ENCODE measurements at regions not wholly inside any gene's neighbourhood (a gene's known extent, or its start where the extent isn't known, plus 50 kb on each side); places are given as distances from the start of the nearest gene placed in this dataset.

DNA sequence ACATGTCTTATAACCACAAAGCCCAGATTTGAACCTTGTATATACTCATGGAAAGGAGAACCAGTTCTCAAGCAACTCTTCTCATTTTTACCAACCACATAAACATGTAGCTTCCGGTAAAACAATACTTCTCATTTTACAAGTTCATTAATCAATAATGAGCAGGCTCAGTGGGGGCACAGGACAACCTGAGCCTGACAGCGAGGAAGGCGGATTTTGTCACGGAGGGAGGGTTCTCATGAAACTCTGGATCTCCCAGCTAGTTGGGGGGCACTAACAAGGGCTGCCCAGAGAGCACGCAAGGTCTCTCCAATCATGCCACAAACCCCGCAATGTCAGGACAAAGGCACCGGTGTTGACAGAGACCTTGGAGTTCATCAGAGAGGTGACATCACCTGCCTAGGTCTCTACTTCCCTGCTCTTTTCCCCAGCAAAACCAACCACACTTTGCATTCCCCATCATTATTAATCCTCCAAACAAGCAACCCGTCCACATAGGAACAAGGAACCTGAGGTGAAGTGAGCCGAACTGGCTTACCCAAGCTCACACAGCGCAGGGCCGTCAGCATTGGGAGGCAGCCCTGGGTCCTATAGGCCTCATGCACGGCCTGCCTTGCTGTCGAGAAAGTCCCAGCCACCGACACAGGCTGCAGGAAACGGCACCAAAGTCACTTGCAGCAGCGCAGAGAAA, 192.1 kb upstream of the KLF14 start:
- DNase-seq (ENCODE audit: low read depth in 1 of 2, low spot score in 1 of 2): no peak

DNA sequence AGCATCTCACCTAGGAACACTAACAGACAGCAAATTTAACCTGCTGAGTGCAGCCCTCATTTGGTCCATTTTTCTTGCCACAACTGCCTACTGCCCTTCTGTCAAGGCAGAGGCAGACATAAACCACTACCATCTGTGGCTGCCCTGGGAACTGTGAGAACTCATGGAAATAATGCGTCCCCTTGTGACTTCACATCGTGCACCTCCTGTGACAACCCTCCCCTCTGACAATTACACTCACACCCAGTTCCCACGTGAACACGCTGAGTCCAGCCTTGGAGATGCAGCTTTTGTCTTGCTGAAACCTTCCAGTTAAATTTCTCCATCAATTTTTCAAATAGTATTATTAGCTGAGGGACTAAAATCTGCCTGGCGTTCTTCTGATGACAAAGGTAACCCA, 193.1 kb upstream of the KLF14 start:
- no peak for DNase-seq (ENCODE audit: low read depth in 1 of 2, low spot score in 1 of 2)

DNA sequence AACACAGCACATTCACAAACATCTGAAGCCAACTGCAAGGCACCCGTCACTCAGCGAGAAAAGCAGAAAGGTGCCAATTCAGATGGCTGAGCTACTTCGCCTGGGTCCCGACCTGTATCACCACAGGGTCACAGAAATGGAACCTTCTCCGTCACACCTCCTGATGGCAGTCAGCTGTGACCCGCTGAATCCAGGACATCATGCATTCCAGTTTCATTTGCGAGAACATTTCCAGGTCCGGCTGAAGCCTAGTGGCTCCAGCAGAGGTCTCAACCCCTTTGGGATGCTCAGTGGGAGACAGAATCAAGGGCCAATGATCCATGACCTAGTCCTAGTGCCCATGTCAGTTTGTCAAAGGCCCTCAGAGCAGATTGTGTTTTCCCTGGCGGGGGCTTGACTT, 193.6 kb upstream of the KLF14 start:
- no peak for DNase-seq (ENCODE audit: low read depth in 1 of 2, low spot score in 1 of 2)

DNA sequence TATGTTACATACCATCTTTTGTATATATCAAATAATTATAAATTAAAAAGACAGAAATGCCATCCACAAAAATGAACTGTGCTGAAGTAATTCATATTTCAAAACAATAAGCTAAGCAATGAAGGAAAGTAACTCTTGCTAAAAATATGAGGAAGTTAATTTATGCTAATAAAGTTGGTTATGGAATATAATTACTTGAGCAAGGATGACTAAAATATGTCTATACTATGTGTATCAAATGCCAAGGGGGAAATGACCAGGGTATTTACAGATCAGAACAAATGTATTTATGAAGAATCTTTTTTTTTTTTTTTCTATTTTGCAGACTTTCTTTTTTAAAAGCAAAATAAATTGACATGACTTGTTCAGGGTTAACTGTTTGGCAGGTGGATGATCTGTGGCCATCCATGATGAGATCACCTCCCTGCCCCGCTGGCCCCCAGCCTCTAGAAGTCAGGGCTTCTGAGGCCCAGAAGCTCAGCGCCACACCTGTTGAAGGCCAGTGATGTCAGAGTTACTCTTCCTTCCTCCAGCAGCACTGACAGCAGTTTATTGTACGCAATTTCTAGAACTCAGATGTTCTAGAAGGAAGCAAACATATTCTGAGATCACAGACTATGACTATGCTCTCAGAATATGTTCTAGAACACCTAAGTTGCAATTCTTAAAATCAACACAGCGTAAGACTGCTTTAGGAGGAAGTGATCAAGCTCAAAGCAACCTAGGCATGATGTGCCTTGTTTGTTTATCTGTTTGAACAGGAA, 196.1 kb upstream of the KLF14 start:
- DNase-seq (ENCODE audit: low read depth in 1 of 2, low spot score in 1 of 2): no peak

DNA sequence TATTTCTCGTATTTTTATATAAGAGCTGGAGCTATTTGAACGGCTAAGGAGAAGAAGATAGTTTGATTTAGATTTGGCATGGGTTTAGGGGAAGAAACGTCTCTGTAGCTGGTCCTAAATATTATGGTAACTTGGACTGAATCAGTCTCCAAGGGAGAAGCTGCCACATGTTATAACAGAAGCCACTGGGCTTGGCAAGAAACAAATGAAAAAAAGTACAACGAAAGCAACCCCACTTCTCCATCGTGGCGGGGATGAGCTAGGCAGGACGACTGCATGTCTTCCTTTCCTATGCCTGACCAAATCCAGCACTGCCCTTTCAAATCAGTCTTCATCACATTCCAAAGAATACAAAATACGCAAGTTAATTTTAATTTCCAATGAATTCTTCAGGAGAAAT, 196.7 kb upstream of the KLF14 start:
- no peak for DNase-seq (ENCODE audit: low read depth in 1 of 2, low spot score in 1 of 2)

DNA sequence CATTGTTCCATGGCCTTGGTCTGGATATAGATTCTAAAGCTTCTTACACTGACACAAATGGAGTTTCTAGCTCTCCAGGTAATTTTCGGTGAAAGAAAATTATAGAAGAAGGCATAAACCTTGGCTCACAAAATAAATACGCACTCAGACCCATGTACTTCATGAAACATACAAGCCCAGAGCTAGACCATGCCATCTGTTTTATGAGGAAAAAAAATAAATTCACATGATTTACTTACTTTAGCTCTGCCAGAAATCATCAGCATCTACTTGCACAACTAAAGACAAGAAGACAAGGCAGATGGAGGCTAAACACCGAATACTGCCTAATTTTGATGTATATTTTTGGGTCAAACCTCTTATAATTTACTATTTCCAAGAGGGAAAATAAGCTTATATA, 197.4 kb upstream of the KLF14 start:
- no peak for DNase-seq (ENCODE audit: low read depth in 1 of 2, low spot score in 1 of 2)

DNA sequence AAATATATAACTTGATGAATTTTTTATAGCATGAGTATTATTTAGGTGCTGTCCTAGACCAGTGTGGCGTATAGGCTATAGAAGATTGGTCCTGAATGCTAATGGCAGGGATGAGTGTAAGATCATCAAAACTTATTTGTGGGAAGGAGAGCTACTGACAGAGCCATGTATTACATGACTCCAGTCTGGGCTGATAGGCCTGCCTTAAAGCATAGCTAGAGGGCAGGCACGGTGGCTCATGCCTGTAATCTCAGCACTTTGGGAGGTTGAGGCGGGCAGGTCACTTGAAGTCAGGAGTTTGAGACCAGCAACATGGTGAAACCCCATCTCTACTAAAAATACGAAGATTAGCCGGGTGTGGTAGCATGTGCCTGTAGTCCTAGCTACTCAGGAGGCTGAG, 198.1 kb upstream of the KLF14 start:
- no peak for DNase-seq (ENCODE audit: low read depth in 1 of 2, low spot score in 1 of 2)

DNA sequence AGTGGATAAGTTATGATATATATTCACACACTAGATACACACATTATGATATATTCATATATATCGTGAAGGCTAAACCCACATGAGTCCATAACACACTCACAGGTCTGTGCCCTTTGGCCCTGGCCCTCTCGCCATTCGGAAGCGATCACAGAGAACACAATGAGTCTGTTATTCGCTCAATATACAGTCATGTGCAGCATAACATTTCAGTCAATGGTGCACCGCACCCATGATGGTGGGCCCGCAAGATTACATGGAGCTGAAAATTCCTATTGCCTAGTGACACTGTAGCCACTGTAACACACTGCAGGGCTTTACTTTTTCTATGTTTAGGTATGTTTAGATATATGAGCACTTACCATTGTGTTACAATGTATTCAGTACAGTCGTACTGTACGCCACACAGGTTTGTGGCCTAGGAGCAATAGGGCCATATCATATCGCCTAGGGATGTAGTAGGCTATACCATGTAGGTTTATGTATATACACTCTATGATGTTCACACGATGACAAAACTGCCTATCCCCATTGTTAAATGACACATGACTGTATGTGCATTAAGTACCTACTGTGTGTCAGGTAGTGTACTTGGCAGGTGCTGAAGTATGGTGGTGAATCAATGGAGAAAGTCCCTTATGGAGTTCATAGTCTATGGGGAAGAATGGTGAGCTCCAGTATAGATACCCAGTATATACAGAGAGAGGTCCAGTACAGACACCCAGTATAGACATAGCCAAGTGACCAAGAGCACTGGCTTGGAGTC, 198.8 kb upstream of the KLF14 start:
- DNase-seq (ENCODE audit: low read depth in 1 of 2, low spot score in 1 of 2): no peak

DNA sequence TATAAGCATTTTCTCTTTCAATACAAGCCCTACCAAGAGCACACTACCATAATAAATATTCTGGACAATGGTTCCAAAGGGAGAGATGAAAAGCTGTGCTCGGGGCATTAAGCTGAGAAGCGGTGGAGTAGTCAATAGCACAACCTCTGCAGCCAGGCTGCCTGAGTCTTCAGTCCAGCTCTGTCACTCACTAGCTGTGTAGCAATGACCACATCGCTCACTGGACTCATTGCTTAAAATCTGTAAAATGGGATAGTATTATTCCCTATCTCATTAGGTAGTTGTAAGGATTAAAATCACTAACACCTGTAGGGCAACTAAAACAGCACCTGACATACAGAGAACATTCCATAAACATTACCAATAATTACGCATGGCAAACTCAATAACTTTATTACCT, 199.9 kb upstream of the KLF14 start:
- no peak for DNase-seq (ENCODE audit: low read depth in 1 of 2, low spot score in 1 of 2)

DNA sequence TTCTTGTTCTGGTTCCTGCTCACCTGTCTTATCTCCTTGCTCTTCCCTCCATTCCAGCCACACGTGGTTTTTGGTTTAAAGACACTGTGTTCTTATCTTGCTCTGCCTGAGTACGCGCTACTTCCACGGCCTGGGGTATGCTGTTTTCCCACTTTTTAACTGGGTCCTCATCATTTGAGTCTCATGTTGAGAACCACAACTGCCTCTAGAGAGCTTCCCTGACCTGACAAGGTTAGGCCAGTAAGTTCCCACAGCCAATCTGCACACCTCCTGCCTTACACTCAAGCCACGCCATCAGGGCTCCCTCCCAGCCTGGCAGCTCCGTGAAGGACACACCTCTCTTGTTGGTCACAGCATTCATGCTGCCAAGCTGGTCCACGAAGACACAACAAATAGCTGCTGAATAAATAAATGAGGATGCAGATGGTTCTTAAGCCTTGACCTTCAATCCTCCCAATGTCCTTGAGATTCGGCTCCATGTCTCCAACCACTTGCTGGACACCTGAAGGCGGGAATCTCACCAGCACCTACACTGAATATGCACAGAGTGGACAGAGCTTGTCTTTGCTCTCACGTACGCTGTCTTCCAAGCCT, 201.7 kb upstream of the KLF14 start:
- DNase-seq (ENCODE audit: low read depth in 1 of 2, low spot score in 1 of 2): no peak

DNA sequence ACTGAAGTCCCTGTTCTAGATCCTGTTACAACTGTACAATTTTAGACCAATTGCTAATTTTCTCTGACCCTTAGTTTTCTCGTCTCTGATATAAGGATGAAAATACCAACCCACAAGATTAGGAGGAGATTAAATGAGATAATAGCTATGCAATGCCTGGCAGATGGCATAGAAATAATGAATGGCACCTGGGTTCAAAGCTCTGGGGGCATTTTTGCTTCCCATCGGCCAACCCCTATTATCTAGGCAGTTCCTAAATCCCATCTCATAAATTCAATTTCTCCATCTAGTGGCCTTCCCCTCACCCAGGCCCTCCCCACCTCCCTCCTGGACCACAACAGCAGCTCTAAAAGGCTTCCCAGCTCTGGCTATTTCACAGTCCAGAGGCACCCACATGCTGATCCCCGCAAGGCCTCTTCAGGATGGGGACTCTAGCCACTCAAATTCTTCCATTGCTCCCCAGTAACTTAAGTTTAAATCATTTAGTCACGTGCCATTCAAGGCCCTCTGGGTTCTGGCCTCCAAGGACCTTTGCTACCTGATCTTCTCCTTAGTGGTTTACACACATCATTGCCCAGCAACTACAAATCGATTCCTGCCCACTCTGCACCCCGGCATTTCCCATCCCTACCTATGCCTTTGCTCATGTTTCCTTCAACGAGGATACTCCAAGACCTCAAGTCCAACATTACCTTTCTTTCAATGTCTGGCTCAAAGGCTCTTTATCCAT, 202.4 kb upstream of the KLF14 start:
- no peak for DNase-seq (ENCODE audit: low read depth in 1 of 2, low spot score in 1 of 2)

DNA sequence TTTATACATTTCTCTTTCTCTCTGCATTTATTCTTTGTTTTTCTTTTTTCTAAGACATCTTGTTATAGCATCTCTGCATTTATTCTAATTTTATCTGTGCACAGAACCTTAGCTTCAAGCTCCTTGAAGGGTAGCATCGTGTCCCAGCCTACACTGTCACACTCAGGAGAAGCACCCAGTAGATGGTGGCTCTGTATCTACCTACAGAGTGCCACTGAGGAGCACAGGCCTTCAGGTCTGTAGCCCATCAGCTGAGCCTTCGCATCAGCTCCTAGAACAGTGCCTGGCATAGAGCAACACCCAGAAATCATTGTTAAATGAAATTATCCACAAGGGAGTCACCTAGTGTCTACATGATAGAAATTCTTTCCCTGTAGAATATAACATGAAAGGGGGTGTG, 203.0 kb upstream of the KLF14 start:
- DNase-seq (ENCODE audit: low read depth in 1 of 2, low spot score in 1 of 2): no peak

DNA sequence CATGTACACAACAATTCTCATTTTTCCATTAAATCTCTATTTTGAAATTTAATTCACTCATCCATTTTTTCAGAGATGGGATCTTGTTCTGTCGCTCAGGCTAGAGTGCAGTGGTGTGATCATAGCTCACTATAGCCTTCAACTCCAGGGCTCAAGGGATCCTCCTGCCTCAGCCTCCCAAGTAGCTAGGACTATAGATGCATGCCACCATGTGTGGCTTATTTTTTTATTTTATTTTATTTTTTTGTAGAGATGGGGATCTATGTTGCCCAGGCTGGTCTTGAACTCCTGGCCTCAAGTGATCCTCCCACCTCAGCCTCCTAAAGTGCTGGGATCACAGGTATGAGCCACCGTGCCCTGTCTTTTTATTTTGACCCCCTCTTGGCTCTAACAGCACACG, 203.8 kb upstream of the KLF14 start:
- no peak for DNase-seq (ENCODE audit: low read depth in 1 of 2, low spot score in 1 of 2)

DNA sequence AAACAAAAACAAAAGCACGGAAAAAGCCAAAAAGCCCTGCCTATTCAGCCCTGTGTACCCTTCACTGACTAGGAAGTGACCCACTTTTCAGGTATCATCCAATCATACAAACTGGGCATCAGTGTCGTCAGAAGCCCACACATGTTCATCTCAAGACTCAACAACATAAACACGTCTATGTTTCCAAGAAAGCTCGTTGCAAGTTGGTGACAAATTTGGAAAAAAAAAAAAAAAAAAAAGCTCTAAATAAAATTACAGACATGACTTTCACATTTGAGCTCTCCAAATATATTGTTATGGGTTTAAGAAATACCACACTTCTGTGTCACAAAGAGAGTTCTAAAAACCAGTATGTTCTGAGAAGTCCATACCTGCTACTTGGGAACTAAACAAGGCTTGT, 204.7 kb upstream of the KLF14 start:
- no peak for DNase-seq (ENCODE audit: low read depth in 1 of 2, low spot score in 1 of 2)

DNA sequence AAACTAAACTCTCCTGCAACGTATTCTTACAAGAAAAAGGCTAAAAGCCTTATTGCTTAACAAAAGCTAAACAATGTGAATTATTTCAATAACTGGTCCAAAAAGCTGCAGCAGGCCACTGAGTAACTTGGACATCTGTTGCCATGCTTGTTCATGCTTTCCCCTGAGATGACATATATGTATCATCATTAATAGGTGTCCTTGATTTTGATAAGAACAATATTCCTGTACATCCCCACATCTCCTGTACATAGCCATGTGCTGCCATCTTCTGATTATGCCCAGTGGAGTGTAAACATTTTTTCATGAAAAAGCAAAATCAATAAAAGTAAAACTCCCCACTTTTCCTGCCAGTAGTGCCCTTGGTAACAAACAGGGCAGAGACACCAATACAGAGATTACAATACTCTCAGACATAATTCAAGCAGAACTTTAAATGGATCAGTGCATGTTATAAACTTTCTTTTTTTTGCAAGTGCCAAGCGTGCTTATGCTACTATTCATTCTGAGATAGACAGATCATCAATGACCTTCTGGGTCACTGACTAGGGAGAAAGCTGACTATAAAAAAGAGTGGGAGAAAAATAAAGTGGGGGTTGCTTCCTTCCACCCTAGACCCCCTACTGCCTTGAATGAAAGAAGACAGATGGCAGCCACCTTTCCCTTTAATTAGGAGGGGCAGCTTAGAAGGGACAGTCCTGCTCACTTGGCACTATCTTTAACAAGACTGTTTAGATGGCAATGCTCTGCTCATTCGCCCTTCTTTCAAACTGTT, 205.5 kb upstream of the KLF14 start:
- no peak for DNase-seq (ENCODE audit: low read depth in 1 of 2, low spot score in 1 of 2)

DNA sequence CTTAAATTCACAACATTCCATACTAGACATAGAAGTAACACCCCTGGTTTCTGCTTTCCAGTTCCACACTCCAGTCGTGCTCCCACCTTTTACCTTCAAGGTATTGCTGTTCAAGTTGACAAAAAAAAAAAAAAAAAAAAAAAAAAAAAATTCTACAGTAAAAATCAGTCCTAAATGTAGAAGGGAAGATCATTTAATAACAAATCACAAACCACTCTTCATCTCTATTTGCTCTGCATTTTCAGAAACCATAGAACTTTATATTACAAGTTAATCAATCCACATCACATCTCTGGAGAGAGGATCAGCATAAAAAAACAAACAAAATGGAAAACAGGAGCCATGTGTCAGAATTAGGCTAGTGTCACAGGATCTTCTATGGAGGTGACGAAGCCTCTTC, 206.3 kb upstream of the KLF14 start:
- no peak for DNase-seq (ENCODE audit: low read depth in 1 of 2, low spot score in 1 of 2)

DNA sequence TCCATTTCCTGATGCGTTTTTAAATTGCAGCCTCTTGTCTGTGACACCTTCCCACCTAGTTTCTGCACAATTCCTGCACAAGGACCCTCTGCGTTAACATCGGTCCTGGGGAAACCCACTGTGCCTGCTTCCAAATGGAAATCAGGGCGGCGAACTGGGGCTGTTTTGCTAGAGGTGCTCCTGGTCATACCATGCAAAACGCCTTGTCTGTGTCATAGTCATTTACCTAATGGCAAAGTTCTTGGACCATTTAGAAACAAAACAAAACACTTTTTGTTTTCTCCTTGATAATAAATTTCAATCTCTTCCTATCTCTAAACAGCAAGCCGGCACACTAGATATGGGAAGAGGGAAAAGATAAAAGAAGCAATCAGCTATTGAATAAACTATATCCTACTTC, 206.9 kb upstream of the KLF14 start:
- no peak for DNase-seq (ENCODE audit: low read depth in 1 of 2, low spot score in 1 of 2)

DNA sequence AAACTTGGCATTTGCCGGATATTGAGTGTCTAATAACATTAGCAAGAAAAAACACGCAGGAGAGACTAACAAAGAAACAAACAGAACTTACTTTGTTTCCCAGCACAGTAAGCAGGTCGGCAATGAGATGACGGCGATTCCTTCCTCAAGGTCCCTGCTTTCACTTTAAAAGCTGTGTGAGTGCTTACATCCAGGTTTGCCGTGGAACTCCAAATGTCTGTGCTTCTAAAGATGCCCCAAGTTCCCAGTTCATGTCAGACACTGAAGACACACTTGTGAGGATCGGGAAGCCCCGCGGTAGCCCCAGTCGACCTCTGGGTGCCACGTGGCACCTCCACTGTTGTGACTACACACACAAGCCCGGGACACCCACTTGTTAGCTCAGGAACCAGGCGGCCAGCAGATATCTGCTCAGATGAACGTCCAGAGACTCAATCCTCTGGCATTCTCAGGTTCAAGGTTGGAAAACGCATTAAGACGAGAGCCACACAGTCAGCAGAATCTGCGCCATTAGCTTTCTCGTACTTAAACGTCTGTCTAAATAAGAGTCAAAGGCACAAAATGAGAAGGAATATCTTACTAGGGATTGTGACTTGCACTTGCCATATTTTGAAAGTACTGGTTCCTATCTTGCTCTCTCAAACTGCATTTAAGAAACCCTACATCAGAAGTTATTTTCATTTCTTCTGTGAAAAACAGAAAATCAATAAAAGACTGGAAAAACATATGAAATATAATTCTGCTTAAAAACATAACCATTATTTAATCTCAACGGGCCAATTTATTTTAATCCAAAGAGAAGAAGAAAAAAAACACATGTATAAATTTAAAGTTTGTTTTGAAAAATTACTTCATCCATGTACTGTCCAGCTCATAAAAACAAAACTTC, 207.6 kb upstream of the KLF14 start:
- DNase-seq (ENCODE audit: low read depth in 1 of 2, low spot score in 1 of 2): no peak

DNA sequence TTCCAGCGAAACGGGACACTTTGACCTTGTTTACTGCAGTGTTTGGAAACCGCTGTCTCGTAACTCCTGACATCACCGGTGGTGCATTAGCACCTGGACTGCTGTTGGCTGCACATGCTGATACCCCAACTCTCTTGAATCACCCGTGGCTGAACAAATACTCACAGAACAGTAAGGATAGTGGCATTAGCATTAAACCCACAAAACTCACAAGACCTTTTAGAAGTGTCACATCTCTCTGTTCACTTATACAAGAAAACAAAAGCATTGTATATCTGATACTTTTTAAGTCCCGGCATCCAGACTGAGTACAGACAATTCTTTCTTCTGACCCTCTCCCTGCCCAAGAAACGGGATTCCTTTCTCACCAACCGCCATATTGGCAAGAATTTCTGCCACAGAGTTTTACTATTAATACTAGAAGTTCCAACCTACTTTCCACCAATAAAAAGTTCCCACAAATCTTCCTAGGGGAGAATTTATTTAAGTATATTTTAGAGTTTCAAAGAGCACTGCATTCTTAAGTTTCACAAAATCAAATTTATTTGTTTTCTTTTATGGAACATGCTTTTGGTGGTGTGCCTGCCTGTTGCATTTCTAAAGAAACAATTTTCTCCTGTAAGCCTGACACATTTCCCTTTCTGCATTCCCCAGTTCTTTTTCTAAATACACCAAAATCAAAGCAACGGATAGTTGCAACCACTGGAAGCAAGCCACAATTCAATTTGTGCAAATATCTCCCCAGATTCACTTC, 208.4 kb upstream of the KLF14 start:
- no peak for DNase-seq (ENCODE audit: low read depth in 1 of 2, low spot score in 1 of 2)

Data from activated CD4-positive, alpha-beta T cell treated with anti-CD3 and anti-CD28 coated beads, Interleukin-2, amount 50 U/mL, for 24 hours (primary cell).